HG03378 (cell line): ENCODE measurements at regions not wholly inside any gene's neighbourhood (a gene's known extent, or its start where the extent isn't known, plus 50 kb on each side); places are given as distances from the start of the nearest gene placed in this dataset.

Experiments
- ATAC-seq: cut with Tn5 transposase; IDR thresholded peaks from one replicate; pipeline ENCODE4 v1.9.1; 2021; ENCODE audit warnings: mild to moderate bottlenecking, moderate library complexity; ENCODE audit not compliant: unreplicated experiment

DNA sequence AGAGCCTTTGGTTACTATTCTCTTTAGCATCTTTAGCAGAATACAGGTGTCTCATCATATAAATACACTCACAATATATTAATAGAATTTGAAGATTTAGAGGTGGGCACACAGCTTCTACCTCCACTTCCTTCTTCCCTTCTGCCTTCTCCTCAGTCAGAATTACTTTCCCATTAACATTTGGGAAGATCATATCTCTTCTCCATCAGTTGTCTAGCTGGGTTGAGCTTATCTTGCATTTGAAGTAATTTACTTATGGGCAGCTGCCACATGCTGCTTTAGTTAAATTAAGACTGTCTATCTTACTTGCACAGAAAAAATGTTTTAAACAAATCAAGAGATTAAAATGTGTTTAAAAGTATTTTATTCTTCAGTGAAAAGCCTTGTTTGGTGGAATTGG is 110.1 kb upstream of the ASIC2 start:
- no peak for ATAC-seq

DNA sequence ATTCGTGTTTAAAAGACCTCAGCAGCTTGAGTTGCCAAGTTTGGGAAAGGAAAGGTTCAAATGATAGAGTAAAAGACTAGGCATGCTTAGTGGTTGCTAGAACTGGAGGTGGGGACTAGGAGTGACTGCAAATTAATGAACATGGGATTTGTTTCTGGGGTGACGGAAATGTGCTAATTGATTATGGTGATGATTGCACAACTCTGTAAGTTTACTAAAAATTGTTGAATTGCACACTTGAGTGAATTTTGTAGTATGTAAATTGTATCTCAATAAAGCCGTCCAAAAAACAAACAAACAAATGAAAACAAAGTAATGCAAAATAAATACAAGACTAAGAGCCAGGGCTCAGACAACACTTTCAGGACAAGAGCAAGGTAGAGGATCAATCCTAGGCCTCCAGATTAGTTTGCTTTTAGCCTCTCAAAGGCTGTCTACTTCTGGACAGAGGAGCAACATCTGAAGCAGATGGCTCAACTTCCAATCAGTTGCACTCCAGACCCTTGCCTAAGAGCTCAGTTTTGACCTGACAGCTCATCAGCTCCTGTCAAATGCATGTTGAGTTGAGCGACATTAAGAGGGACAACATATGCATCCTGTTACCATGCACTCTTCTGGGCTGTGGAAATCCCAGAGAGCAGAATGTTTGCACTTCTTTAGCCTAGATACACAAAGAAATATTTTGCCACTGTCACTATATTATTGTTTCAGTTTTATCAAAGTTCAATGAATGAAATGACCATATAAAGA is 111.2 kb upstream of the ASIC2 start:
- ATAC-seq, result no peak

- no peak for ATAC-seq
These were observed 123.0 kb upstream of the ASIC2 start for GRCh38 chr17:33416131-33416530.

DNA sequence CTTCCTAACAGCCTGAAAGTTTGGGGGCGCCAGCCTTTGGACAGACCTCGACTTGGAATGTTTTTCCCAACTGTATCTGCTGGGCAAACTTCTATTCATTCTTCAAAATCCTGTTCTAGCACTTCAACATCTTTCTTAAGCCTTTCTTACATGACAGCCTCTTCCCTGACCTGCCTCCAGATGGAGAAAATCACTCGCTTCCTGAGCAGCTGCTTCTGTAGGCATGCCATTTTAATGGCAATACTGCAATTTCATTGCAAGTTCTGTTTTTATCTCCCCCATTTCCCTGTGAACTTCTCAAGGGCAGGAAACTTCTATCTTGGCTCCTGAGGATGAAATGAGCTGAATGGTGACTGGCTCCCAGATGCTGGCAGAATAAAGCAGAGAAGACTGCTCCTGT is 128.8 kb upstream of the ASIC2 start:
- no peak for ATAC-seq

DNA sequence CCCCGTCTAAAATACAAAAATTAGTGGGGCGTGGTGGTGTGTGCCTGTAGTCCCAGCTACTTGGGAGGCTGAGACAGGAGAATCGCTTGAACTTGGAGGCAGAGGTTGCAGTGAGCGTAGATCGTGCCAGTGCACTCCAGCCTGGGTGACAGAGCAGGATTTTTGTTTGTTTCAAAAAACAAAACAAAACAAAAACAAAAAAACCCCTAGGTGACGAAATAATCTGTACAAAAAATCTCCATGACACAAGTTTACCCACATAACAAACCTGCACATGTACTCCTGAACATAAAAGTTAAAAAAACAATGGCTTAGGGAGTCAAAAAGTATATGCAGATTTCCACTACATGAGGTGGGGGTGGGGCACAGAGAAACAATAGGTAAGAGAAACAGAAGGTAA is 140.5 kb upstream of the ASIC2 start:
- no peak for ATAC-seq

DNA sequence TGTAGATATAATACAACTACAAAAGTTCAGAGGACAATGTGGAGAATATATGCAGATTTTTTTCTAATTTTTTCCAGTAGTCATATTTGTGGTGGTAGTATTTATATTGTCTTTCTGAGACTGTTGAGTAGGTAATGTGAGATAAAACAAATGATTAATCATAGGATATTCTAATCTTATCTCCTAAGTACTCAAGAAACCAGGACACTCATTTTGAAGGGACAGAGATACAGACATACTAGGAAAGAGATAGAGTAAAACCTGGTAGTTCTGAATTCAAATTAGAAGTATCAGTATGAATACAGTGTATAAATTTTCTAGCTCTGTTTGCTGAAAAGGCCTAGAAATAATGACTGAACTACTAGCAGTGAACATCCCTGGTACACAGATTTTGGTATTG is 141.7 kb upstream of the ASIC2 start:
- no peak for ATAC-seq

GRCh38 chr17:33435721-33436301 is 142.7 kb upstream of the ASIC2 start:
- no peak for ATAC-seq

DNA sequence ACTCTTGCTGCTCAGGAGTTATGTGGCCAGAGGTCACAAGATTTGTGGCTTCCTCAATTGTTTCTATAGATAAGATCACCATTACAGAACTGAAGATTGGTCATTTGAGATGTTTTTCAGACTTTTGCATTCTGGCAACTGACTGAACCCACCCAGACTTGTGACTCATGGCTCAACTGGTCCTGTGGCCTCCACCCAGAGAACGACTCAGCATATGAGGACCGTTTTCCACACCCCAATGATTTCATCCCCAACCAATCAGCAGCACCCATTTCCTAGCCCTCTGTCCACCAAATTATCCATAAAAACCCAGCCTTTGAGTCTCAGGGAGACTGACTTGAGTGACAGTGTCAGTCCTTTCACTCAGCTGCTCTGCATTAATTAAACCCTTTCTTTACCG is 143.2 kb upstream of the ASIC2 start:
- ATAC-seq, result no peak

- no peak for ATAC-seq
These were observed 145.0 kb upstream of the ASIC2 start for GRCh38 chr17:33438139-33438538.

DNA sequence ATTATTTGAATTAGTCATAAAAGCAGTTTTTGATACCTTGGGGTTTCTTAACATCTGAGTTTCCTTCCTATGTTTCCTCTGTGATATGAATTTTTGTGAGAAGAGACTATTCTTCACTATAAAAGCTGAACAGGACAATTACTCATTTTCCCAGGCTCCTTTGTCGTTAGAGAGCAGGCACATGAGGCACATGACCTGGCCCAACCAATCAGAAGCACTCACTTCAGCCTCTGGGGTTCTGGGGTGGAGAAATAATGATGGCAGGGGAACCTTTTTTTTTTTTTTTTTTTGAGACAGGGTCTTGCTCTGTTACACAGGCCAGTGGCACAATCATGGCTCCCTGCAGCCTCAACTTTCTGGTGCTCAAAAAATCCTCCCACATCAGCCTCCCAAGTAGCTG is 145.5 kb upstream of the ASIC2 start:
- no peak for ATAC-seq

DNA sequence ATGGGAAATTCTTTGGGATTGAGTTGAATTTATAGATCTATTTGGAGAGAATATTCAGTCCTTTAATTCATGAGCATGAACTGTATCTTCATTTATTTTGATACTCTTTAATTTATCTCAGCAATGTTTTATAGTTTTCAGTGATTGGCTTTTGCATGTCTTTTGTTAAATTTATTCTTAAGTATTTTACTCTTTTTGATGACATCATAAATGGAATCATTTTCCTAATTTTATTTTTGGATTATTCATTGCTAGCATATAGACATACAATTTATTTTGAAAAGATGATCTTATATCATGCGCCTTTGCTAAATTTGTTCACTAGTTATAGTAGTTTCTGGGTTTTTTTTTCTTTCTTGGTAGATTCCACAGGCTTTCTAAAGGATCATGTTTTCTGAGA is 149.2 kb upstream of the ASIC2 start:
- ATAC-seq, result no peak

DNA sequence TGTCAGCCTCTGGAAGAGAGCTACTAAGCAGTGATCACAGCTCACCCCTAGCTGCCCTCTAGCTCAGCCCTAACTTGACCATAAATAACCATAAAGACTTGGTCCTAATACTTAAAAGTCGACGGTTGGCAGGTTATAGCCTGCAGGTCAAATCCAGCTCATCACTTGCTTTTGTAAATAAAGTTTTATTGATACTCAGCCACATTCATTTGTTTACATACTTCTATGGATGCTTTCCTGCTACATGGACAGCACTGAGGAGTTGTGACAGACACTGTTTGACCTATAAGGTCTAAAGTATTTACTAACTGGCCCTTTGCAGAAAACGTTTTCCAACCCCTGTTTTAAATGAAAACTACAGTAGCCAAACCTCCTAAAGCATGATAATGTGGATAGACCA is 151.6 kb upstream of the ASIC2 start:
- no peak for ATAC-seq

DNA sequence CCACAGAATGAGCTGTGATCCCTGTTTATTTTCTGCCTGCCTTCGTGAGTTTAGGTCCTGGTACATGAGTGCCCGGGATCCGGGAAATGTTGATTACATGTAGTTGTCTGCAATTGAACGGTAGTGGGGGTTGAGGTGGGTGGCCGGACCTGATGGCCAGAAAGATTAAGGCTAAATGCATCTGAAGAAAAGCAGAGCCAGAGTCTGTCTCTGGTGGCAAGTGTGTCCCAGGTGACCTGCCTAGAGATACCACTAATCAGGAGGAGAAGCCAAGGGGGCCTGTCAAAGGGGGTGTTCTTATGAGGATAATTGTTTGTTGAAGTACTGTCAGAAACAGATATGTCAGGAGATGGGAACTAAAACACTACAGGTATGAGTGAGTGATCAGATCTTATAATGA is 154.0 kb upstream of the ASIC2 start:
- no peak for ATAC-seq

DNA sequence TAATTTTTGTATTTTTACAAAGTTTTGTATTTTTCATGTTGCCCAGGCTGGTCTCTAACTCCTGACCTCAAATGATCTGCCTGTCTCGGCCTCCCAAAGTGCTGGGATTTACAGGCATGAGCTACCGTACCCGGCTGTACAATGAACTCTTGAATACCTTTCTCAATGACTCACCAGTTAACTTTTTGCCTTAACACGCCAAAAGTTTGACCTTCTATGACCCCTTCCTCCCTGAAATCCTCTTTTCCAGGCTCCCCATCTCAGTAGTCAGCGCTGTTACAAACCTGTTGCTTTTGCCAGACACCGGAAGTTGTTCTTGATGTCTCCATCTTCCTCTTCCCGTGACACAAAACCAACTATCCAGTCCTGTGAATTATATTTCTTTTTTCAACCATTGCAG is 158.1 kb upstream of the ASIC2 start:
- ATAC-seq, result no peak

- ATAC-seq, result no peak
These were observed 164.4 kb upstream of the ASIC2 start for GRCh38 chr17:33457477-33457876.

DNA sequence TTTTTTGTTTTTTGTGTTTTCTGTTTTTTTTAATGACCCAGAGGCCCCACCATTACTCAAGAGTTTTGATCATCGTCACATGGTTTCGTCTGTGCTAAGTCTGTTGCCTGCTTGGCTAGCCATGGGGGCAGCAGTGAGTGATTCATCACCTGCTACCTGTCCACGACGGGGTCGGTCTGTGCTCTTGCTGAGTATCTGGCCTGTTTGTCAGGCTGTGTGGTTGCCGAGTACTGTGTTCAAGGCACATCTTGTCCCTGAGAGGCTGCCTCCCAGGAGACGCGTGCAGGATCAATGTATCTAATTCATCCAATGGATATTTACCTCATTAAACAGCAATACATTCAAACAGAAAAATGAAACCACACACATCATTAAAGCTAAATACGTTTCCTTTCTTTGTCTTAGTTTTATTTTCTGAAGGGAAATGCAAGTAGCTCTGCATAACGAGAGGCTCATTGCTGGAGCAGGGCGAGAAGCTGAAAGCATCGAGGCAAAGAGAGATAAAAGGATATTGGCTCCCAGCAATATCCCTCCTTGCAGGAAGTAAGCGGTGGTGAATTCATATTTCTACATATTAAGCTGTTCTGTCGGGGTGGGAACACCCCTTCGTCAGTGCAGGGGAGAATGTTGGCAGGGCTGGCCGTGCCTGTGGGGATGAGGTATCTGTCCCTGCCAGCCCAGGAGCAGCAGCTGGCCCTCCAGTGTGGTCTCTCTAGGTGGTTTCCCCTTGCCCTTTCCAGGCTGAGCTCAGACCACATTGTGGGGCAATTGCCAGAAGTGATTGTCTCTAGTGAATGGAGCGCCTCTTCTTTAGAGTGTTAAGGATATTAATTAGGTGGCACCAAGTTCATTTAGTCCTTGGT is 166.2 kb upstream of the ASIC2 start:
- no peak for ATAC-seq

DNA sequence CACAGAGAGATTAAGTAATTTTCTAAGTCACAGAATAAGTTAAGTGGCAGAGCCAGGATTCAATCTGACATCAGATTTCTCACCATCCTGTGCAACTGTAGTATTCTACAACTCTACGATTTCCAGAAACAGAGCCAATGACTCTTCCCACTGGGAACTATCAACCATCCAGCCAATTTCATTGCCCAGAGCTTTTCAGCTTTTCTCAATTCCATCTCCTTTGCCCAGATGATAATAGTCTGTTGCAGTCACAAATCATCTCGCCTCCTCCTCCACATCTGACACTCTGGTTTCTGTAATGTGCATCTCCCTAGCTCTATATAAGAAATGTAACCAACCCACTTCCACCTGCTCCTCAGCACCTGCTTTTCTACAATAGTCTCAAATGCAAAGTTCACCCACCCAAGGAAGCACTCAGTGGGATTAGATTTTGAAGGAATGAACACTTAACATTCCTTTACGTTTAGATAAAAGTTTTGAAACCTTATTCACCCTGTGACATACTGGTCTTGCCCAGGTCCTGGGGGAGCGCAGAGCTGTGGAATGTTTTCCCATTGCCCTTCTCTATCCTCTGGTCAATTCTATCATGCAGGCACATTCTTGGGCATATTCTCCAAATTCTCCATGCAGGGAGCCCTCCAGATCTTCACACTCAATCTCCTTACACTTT is 167.8 kb upstream of the ASIC2 start:
- no peak for ATAC-seq

- no peak for ATAC-seq
These were observed 170.8 kb upstream of the ASIC2 start for GRCh38 chr17:33463887-33464286.

DNA sequence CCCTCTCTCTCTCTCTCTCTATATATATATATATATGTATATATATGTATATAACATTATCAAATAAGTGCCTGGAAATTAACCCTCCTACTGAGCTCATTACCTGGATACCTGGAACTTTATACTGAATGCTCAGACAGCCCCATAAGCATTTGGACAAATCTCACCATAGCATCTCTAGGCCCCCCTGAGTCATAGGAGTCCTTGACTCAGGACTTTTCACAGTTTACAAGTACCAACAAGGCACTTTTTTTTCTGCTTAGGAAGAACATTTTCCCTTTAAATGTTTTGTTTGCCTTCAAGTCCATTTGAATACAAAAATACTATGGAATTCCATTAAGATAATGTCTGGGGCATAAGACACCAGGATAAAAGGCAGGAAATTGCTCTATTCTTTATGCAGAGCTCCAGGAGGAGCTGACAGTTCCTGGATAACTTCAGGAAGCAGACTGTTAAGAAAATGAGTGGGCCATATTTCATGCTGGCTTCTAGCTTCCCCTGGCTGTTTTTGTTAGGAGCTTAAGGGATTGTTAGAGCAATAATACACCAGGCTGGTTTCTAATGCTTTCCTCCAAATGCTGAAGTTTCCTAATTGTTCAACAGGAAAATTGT is 171.7 kb upstream of the ASIC2 start:
- no peak for ATAC-seq

GRCh38 chr17:33469421-33469820 is 176.3 kb upstream of the ASIC2 start:
- ATAC-seq, result no peak

- ATAC-seq, result no peak
These were observed 176.8 kb upstream of the ASIC2 start for GRCh38 chr17:33469911-33470310.
